GM19324 (cell line): ENCODE measurements at regions not wholly inside any gene's neighbourhood (a gene's known extent, or its start where the extent isn't known, plus 50 kb on each side); places are given as distances from the start of the nearest gene placed in this dataset.

Source experiments
- ATAC-seq: cut with Tn5 transposase; IDR thresholded peaks from one replicate; pipeline ENCODE4 v1.9.1; 2021; ENCODE audit warnings: mild to moderate bottlenecking, moderate library complexity; ENCODE audit not compliant: unreplicated experiment, low FRiP score

DNA sequence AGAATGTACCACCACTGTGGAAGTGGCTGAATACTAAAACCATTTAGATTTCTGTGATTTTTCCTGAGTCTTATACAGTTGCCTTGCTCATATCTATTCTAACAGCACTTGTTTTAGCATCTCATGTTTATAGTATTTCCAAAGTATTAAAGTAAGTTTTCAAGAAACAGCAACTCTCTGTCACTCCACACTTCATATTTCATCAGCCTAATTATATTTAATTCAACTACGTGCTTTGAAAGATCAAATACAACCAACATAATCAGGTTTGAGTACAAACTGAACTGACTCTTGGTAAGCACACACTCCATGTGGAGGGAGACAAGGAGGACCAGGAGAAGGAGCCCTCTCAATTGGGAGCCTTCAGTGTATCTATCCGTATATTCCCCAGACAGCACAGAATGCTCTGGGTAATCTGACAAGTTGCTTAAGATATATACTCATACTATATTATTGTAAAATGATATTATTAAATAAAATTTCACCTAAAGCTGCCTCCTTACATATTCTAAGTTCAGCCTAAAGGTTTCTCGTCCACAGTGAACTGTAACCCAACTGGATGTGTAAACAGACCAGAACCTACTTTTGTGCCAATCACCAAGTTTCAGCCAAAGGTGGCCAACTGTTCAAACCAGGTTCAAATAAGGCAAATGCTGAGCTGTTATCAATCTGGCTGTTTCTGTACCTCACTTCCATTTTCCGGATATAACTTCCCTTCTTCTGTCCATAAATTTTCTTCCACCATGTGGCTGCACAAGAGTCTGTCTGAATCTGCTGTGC lies 105.0 kb upstream of the RASSF8 start:
- ATAC-seq, result no peak

DNA sequence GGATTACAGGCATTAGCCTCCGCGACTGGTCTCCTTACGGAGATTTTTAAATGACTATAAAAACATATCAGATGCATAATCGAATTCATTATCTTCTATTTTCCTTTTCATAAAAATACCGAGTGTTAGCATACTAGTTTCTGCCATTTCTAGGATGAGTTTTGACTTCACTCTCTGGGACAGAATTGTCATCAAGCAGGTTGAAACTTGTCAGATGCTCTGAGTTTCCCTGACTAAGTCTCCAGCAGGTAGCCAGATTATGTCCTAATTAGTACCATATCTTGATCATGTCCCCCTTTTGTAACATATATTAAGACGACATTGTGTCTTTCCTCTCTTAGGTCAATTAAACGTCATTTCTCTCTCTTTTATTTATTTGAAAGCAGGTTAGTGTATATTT lies 103.5 kb upstream of the RASSF8 start:
- ATAC-seq, result no peak

- no peak for ATAC-seq
Measured at GRCh38 chr12:25855716-25856115, 102.8 kb upstream of the RASSF8 start.

DNA sequence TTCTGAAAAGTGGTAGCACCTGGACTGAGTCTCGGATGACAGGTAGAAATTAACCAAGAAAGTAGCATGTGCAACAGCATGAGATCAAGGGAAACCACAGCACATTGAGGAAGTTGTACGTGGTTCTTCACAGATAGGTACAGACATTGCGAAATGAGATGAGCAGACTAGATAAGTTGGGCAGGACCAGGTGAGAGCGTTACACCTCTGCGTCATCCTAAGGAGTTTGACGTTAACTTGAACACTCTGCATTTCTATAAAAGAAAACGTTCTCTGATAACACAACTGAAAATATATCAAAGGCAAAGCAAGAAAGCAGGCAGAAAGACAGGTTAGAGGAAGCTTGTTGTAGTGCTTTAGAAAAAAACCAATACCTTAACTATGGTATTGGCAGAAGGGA lies 98.5 kb upstream of the RASSF8 start:
- ATAC-seq, result no peak

GRCh38 chr12:25861226-25861625 lies 97.3 kb upstream of the RASSF8 start:
- no peak for ATAC-seq

GRCh38 chr12:25864306-25865276 lies 93.9 kb upstream of the RASSF8 start:
- no peak for ATAC-seq

DNA sequence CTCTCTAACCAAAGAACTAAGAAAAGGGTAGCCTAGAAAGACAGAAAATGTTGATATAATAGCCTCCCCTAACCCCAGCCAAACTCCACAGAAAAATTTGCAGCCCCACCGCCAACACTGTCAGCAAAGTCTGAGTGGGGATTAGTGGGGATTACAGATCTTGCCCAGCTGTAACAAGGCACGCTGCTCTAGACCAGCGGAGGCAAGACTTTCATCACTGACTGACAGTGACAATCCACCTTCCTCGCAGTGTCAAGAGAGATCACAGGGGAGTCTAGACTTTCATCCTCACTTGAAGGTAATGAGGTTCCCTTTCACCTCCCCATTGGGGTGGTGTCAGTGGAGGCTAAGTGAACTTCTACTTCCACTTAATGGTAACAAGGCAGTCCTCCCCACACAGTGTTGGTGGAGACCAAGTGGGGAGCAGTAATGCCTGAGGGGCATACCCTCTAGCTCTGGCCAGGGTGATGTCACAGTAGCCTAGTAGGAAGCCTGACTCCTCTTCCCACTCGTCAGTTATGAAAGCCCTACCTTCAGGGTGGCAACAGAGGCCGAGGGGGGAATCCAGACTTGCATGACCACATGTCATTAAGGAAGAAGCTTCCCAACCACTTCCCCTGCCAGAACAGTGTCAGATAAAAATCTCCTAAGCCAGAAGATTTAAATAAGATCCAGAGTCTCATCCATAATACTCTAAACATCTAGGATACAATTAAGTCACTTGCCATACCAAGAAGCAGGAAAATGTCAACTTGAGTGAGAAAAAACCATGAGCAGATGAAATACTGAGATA lies 91.7 kb upstream of the RASSF8 start:
- no peak for ATAC-seq

GRCh38 chr12:25868193-25868592 lies 90.3 kb upstream of the RASSF8 start:
- no peak for ATAC-seq

DNA sequence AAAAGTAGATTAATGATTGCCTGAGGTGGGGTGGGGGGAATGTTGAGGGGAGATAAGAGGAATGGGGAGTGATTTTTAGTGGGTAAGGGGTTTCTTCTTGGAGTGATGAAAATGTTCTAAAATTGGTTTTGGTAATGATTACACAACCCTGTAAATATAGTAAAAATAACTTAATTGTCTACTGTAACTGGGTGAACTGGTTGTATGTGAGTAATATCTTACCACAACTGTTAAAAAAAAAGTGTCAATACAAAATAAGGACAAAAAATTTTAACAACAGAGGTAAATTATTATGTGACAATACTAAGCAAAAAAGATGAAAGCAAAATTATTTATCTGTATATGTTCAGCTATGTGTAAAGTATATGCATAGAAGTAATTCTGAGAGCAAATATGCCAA lies 86.3 kb upstream of the RASSF8 start:
- ATAC-seq, result no peak

GRCh38 chr12:25875661-25876060 lies 82.8 kb upstream of the RASSF8 start:
- ATAC-seq, result no peak

GRCh38 chr12:25876383-25877045 lies 82.0 kb upstream of the RASSF8 start:
- no peak for ATAC-seq

DNA sequence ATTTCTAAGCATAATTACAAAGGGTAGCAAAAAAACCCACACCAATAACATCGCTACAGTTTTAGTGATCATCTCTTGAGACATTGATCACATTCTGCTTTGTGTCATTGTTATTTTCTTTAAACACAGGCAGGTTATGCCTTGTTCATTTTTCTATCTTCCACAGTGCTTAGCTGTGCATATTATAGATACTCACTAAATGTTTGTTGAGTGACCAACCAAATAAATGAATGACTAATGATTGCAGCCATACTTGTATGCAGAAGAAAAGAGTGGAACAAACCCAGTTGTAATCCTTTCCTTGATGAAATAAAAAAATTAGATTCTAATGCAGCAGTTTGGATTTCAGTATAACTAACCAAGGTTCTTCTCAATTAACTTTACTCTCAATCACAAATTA lies 81.0 kb upstream of the RASSF8 start:
- ATAC-seq, result no peak

- ATAC-seq, result no peak
Measured at GRCh38 chr12:25882266-25882665, 76.2 kb upstream of the RASSF8 start.

GRCh38 chr12:25883026-25883916 lies 75.2 kb upstream of the RASSF8 start:
- ATAC-seq, result no peak

GRCh38 chr12:25884024-25884919 lies 74.2 kb upstream of the RASSF8 start:
- no peak for ATAC-seq

DNA sequence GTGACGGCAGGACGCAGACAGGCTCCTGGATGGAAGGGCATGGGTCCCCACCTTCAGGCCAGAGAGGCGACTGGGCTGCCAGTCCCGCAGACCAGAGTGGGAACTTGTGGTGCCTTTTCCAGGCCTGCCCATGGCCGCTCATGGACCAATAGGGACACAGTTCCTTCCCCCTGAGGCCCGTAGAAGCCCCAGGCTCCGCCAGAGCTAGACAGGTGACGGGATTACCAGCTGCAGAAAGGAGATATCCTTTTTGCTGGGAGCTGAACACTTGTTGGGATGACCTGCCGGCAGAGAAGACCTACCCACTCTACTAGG lies 73.6 kb upstream of the RASSF8 start:
- no peak for ATAC-seq

GRCh38 chr12:25886396-25886795 lies 72.1 kb upstream of the RASSF8 start:
- ATAC-seq, result no peak

- ATAC-seq, result no peak
Measured at GRCh38 chr12:25887367-25887766, 71.1 kb upstream of the RASSF8 start.
